ENCODE measurements at regions not wholly inside any gene's neighbourhood (a gene's known extent, or its start where the extent isn't known, plus 50 kb on each side); places are given as distances from the start of the nearest gene placed in this dataset.

DNA sequence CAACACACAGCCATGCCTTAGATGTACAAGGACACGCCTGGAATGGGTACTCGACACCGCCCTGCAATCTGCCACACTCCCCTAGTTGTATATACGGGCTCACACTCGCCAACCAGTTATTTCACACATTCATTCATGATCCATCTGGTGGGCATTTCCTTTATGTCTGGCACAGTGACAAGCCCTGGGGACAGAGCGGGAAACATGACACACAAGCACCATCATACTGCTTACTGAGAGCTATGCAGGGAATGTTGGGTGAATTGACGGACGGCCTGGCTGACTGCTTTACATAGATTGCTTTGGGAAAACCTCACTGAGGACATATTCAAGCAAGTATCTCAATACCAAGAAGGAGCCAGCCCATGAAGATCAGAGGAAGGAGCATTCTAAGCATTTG is 448.0 kb upstream of the SPRED2 start:
- TF ChIP-seq POLR2A (IDR thresholded peaks at IDR 0.05; ENCODE audit: low read depth, low read length) (no peak), MAFK (IDR thresholded peaks at IDR 0.05; ENCODE audit: low read depth, low read length) (no peak), CHD1 (IDR thresholded peaks at IDR 0.05; ENCODE audit: low read depth, low read length) (no peak), BHLHE40 (IDR thresholded peaks at IDR 0.05; ENCODE audit: low read depth, low read length) (no peak), RAD21 (IDR thresholded peaks at IDR 0.05; ENCODE audit: low read length) (no peak), RCOR1 (IDR thresholded peaks at IDR 0.05; ENCODE audit: insufficient replicate concordance, low read length) (no peak), NFE2L2 (IDR thresholded peaks at IDR 0.05; ENCODE audit: low read depth, low read length) (no peak)
- TF ChIP-seq, protein P1, sequence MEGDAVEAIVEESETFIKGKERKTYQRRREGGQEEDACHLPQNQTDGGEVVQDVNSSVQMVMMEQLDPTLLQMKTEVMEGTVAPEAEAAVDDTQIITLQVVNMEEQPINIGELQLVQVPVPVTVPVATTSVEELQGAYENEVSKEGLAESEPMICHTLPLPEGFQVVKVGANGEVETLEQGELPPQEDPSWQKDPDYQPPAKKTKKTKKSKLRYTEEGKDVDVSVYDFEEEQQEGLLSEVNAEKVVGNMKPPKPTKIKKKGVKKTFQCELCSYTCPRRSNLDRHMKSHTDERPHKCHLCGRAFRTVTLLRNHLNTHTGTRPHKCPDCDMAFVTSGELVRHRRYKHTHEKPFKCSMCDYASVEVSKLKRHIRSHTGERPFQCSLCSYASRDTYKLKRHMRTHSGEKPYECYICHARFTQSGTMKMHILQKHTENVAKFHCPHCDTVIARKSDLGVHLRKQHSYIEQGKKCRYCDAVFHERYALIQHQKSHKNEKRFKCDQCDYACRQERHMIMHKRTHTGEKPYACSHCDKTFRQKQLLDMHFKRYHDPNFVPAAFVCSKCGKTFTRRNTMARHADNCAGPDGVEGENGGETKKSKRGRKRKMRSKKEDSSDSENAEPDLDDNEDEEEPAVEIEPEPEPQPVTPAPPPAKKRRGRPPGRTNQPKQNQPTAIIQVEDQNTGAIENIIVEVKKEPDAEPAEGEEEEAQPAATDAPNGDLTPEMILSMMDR (conservative IDR thresholded peaks at IDR 0.05; ENCODE audit: low read depth, low read length) = no peak
- TF ChIP-seq, protein P2, sequence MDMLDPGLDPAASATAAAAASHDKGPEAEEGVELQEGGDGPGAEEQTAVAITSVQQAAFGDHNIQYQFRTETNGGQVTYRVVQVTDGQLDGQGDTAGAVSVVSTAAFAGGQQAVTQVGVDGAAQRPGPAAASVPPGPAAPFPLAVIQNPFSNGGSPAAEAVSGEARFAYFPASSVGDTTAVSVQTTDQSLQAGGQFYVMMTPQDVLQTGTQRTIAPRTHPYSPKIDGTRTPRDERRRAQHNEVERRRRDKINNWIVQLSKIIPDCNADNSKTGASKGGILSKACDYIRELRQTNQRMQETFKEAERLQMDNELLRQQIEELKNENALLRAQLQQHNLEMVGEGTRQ (IDR thresholded peaks at IDR 0.05; ENCODE audit: low read depth, low read length) = no peak

All from IMR-90 (cell line).